ENCODE measurements at regions not wholly inside any gene's neighbourhood (a gene's known extent, or its start where the extent isn't known, plus 50 kb on each side); places are given as distances from the start of the nearest gene placed in this dataset.
"Not testable (repeated sequence)": the region's sequence is repeated elsewhere in the genome, so short reads cannot be mapped to it uniquely, and the experiment has no call there.

GRCh38 chr9:134546746-134547145, 94.9 kb upstream of the COL5A1 start:
- DNase-seq (ENCODE audit: low spot score), result no peak

- no peak for DNase-seq (ENCODE audit: low spot score)
Observed at GRCh38 chr9:134547161-134548100, 94.2 kb upstream of the COL5A1 start.

- DNase-seq (ENCODE audit: low spot score), result no peak
Observed at GRCh38 chr9:134548185-134548584, 93.4 kb upstream of the COL5A1 start.

- no peak for DNase-seq (ENCODE audit: low spot score)
Observed at GRCh38 chr9:134548618-134549017, 93.0 kb upstream of the COL5A1 start.

- no peak for DNase-seq (ENCODE audit: low spot score)
Observed at GRCh38 chr9:134549336-134549735, 92.3 kb upstream of the COL5A1 start.

- DNase-seq (ENCODE audit: low spot score), result not testable (repeated sequence)
Observed at GRCh38 chr9:134550081-134550480, 91.5 kb upstream of the COL5A1 start.

- no peak for DNase-seq (ENCODE audit: low spot score)
Observed at GRCh38 chr9:134550584-134550983, 91.0 kb upstream of the COL5A1 start.

- DNase-seq (ENCODE audit: low spot score), result no peak
Observed at GRCh38 chr9:134551176-134551575, 90.4 kb upstream of the COL5A1 start.

- peak; percentile 40 for DNase-seq (ENCODE audit: low spot score)
Observed at GRCh38 chr9:134551644-134552348, 89.8 kb upstream of the COL5A1 start.

GRCh38 chr9:134552349-134552990, 89.1 kb upstream of the COL5A1 start:
- no peak for DNase-seq (ENCODE audit: low spot score)

GRCh38 chr9:134553061-134553891, 88.3 kb upstream of the COL5A1 start:
- DNase-seq (ENCODE audit: low spot score), result no peak

- no peak for DNase-seq (ENCODE audit: low spot score)
Observed at GRCh38 chr9:134553996-134554372, 87.6 kb upstream of the COL5A1 start.

GRCh38 chr9:134554373-134555093, 87.1 kb upstream of the COL5A1 start:
- no peak for DNase-seq (ENCODE audit: low spot score)

- no peak for DNase-seq (ENCODE audit: low spot score)
Observed at GRCh38 chr9:134555094-134555650, 86.4 kb upstream of the COL5A1 start.

GRCh38 chr9:134556531-134557068, 85.0 kb upstream of the COL5A1 start:
- DNase-seq (ENCODE audit: low spot score), result no peak

GRCh38 chr9:134557331-134557730, 84.3 kb upstream of the COL5A1 start:
- no peak for DNase-seq (ENCODE audit: low spot score)

GRCh38 chr9:134558124-134558905, 83.3 kb upstream of the COL5A1 start:
- no peak for DNase-seq (ENCODE audit: low spot score)

- DNase-seq (ENCODE audit: low spot score), result no peak
Observed at GRCh38 chr9:134559013-134559412, 82.6 kb upstream of the COL5A1 start.

GRCh38 chr9:134560206-134560605, 81.4 kb upstream of the COL5A1 start:
- DNase-seq (ENCODE audit: low spot score), result no peak

- DNase-seq (ENCODE audit: low spot score), result no peak
Observed at GRCh38 chr9:134560654-134561053, 80.9 kb upstream of the COL5A1 start.

Data from pons (tissue), 1 donor.